ENCODE measurements at regions not wholly inside any gene's neighbourhood (a gene's known extent, or its start where the extent isn't known, plus 50 kb on each side); places are given as distances from the start of the nearest gene placed in this dataset.

DNA sequence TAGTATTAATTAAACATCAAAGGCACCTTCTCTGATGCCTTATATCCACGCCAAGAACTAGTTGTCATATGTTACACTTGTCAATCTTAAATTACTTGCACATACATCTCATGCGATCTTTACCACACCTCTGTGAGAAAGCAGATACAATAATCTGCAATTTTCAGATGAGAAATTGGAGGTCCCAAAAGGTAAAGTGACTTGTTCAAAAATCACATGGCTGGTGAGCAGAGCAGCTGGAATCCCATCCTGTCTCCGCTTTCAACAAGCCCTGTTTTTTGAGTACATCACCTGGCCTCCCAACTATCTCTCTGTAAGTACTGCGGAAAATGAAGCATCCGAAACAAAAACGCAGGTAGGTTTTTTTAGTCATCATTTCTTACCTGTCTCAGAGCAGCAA lies 203.4 kb upstream of the FOXN3 start:
- Histone ChIP-seq H3K9me2 (ENCODE audit: insufficient read depth, low read length) (no peaks in the 10 kb centered on the region), H3K9me3 (ENCODE audit: low read length) (no peaks in the 10 kb centered on the region), H3F3A (ENCODE audit: insufficient read depth, low read length, poor library complexity, severe bottlenecking) (no peaks in the 10 kb centered on the region), H3K4me3 (ENCODE audit: low read length) (no peak overlapping the region), H3K27ac (ENCODE audit: low read length) (no peak overlapping the region), H3K79me2 (replicated peaks; ENCODE audit: insufficient read depth, low read length) (no peaks in the 10 kb centered on the region), H2AFZ (ENCODE audit: low read depth, low read length) (no peak overlapping the region), H4K20me1 (ENCODE audit: insufficient read depth) (no peaks in the 10 kb centered on the region), H3K9ac (ENCODE audit: low read length) (no peak overlapping the region), H3K36me3 (ENCODE audit: insufficient read depth, low read length) (no peaks in the 10 kb centered on the region), H3K4me2 (ENCODE audit: low read length) (no peak overlapping the region), H3K27me3 (ENCODE audit: insufficient read depth, low read depth, low read length) (peaks cover 14% of the 10 kb centered on the region)
- no peak for TF ChIP-seq SMC3 (conservative IDR thresholded peaks at IDR 0.05; ENCODE audit: poor library complexity)
- TF ChIP-seq, protein P1, sequence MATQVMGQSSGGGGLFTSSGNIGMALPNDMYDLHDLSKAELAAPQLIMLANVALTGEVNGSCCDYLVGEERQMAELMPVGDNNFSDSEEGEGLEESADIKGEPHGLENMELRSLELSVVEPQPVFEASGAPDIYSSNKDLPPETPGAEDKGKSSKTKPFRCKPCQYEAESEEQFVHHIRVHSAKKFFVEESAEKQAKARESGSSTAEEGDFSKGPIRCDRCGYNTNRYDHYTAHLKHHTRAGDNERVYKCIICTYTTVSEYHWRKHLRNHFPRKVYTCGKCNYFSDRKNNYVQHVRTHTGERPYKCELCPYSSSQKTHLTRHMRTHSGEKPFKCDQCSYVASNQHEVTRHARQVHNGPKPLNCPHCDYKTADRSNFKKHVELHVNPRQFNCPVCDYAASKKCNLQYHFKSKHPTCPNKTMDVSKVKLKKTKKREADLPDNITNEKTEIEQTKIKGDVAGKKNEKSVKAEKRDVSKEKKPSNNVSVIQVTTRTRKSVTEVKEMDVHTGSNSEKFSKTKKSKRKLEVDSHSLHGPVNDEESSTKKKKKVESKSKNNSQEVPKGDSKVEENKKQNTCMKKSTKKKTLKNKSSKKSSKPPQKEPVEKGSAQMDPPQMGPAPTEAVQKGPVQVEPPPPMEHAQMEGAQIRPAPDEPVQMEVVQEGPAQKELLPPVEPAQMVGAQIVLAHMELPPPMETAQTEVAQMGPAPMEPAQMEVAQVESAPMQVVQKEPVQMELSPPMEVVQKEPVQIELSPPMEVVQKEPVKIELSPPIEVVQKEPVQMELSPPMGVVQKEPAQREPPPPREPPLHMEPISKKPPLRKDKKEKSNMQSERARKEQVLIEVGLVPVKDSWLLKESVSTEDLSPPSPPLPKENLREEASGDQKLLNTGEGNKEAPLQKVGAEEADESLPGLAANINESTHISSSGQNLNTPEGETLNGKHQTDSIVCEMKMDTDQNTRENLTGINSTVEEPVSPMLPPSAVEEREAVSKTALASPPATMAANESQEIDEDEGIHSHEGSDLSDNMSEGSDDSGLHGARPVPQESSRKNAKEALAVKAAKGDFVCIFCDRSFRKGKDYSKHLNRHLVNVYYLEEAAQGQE (IDR thresholded peaks at IDR 0.05; ENCODE audit: borderline replicate concordance), result no peak
- TF ChIP-seq POLR2AphosphoS5 (IDR thresholded peaks at IDR 0.05), result no peak
- TF ChIP-seq, protein P2, sequence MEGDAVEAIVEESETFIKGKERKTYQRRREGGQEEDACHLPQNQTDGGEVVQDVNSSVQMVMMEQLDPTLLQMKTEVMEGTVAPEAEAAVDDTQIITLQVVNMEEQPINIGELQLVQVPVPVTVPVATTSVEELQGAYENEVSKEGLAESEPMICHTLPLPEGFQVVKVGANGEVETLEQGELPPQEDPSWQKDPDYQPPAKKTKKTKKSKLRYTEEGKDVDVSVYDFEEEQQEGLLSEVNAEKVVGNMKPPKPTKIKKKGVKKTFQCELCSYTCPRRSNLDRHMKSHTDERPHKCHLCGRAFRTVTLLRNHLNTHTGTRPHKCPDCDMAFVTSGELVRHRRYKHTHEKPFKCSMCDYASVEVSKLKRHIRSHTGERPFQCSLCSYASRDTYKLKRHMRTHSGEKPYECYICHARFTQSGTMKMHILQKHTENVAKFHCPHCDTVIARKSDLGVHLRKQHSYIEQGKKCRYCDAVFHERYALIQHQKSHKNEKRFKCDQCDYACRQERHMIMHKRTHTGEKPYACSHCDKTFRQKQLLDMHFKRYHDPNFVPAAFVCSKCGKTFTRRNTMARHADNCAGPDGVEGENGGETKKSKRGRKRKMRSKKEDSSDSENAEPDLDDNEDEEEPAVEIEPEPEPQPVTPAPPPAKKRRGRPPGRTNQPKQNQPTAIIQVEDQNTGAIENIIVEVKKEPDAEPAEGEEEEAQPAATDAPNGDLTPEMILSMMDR (IDR thresholded peaks at IDR 0.05; ENCODE audit: poor library complexity, severe bottlenecking), result no peak
- no peak for TF ChIP-seq MXI1 (conservative IDR thresholded peaks at IDR 0.05; ENCODE audit: poor library complexity, severe bottlenecking)
- TF ChIP-seq TAF1 (IDR thresholded peaks at IDR 0.05; ENCODE audit: low read depth), result no peak
- no peak for TF ChIP-seq RAD21 (conservative IDR thresholded peaks at IDR 0.05)
- TF ChIP-seq EZH2 (IDR thresholded peaks at IDR 0.05; ENCODE audit: borderline replicate concordance, insufficient read depth, low read length, poor library complexity, severe bottlenecking), result no peak
- no peak for TF ChIP-seq EP300 (conservative IDR thresholded peaks at IDR 0.05; ENCODE audit: poor library complexity, severe bottlenecking)

DNA sequence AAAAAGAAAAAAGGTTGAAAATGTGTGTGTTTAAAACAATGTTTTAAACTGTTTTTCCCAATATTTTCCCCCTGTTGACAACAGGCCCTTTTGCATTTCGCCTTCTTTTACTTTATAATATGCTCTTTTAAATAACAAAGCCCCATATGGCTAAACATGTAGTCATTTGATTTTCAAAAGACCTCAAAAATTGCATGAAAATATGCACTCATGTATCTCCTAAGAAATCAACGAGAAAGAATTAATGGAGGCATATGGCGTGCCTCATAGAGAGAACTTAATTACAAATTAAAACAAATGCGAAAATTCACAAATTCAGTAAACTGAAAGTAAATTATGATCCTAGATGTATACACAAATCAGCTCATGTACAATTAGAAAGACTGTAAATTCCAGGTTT lies 202.6 kb upstream of the FOXN3 start:
- no peaks in the 10 kb centered on the region for H3K36me3 ChIP-seq (ENCODE audit: insufficient read depth, low read length)
- H2AFZ ChIP-seq (ENCODE audit: low read depth, low read length), result no peak overlapping the region
- H3K79me2 ChIP-seq (replicated peaks; ENCODE audit: insufficient read depth, low read length), result no peaks in the 10 kb centered on the region
- H3K9me3 ChIP-seq (ENCODE audit: low read length), result no peaks in the 10 kb centered on the region
- H3K4me2 ChIP-seq (ENCODE audit: low read length), result no peak overlapping the region
- peaks cover 14% of the 10 kb centered on the region for H3K27me3 ChIP-seq (ENCODE audit: insufficient read depth, low read depth, low read length)
- peak overlapping the region; percentile 64 for H3K9ac ChIP-seq (ENCODE audit: low read length)
- TF ChIP-seq SMC3 (conservative IDR thresholded peaks at IDR 0.05; ENCODE audit: poor library complexity) (no peak), RAD21 (conservative IDR thresholded peaks at IDR 0.05) (no peak), MXI1 (conservative IDR thresholded peaks at IDR 0.05; ENCODE audit: poor library complexity, severe bottlenecking) (no peak), POLR2AphosphoS5 (IDR thresholded peaks at IDR 0.05) (no peak), EP300 (conservative IDR thresholded peaks at IDR 0.05; ENCODE audit: poor library complexity, severe bottlenecking) (no peak), TAF1 (IDR thresholded peaks at IDR 0.05; ENCODE audit: low read depth) (no peak), EZH2 (IDR thresholded peaks at IDR 0.05; ENCODE audit: borderline replicate concordance, insufficient read depth, low read length, poor library complexity, severe bottlenecking) (no peak)
- TF ChIP-seq, protein P2 (IDR thresholded peaks at IDR 0.05; ENCODE audit: poor library complexity, severe bottlenecking), result no peak
- TF ChIP-seq, protein P1 (IDR thresholded peaks at IDR 0.05; ENCODE audit: borderline replicate concordance), result no peak
- H3K9me2 ChIP-seq (ENCODE audit: insufficient read depth, low read length), result no peaks in the 10 kb centered on the region
- H3F3A ChIP-seq (ENCODE audit: insufficient read depth, low read length, poor library complexity, severe bottlenecking), result no peaks in the 10 kb centered on the region
- H4K20me1 ChIP-seq (ENCODE audit: insufficient read depth), result no peaks in the 10 kb centered on the region
- H3K4me3 ChIP-seq (ENCODE audit: low read length), result peak overlapping the region; percentile 70
- H3K27ac ChIP-seq (ENCODE audit: low read length), result no peak overlapping the region

Measured in neural cell (in vitro differentiated cells).